NCI-H446 treated with DMSO at 0.1 percent for 48 hours (cell line): ENCODE measurements at regions not wholly inside any gene's neighbourhood (a gene's known extent, or its start where the extent isn't known, plus 50 kb on each side); places are given as distances from the start of the nearest gene placed in this dataset.
"Not testable (repeated sequence)": the region's sequence is repeated elsewhere in the genome, so short reads cannot be mapped to it uniquely, and the experiment has no call there.

Experiments
- DNase-seq: peaks from one replicate; lab custom pipeline; 2025; lab: John Stamatoyannopoulos, UW

DNA sequence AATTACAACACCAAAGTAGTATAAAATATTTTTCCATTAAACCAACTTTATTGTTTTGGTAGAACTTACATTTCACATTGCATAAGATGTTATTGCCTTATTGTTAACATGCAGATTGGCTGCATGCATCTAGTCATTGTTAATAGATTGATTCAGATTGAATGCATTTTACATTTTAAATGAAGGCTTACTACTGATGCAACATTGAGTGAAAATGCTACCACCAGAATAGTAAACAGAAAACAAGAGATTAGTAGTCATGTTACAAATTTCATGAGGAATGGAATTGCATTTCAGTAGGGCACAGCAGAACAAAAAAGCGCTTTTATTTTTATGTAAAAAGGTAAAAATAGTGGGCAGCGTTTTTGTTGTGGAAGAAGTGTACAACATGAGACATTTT is 298.3 kb downstream of the ARL4A start:
- no peak for DNase-seq

DNA sequence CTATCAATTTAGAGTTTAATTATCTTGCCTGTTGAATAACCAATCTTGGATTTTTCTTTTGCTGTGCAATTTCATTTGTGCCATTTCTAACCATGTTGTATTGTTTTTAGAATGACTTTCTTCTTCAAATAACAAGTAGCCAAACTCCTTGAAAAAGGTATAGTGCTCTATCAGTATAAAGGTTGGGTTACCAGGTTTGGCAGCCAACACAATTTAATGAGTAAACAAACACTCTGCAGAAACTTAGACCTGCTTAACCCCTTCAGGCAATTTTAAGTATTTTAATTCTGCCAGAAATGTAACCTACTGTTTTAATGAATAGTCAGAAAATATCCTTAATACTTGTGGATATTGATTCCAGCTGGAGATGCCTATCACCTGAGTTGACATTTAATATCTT is 299.8 kb downstream of the ARL4A start:
- DNase-seq, result no peak

DNA sequence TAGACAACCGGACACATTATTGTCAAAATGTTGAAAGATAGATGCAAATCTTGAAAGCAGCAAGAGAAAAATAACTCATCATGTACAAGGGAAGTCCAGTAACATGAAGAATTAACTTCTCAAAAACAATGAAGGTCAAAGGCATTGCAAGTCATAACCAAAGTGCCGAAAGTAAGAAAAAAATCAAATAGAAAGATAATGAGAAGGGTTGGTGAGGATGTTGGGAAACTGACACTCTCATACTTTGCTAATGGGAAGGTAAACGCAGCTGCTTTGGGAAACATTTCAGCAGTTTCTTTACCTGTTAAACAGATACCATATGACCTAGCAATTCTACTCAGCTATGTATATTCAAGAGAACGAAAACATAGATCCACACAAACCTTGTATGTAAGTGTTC is 303.0 kb downstream of the ARL4A start:
- DNase-seq, result no peak

DNA sequence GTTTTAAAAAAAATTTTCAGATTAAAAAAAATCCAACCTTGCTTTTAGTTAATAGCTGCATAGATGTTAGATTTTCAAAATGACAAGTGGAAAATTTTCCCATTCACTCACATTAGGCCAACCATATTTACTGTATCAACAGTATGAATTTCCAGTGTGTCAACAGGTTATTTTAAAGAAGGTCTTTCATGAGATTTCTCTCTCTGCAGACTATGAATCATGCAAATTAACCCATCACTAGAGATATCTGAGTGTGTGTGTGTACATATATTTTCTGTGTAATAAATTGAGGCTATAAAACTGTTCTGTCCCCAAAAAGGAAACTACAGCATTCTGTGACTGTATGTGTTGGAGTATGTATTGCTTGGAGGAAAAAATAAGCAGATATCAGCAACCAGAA is 305.6 kb downstream of the ARL4A start:
- no peak for DNase-seq

DNA sequence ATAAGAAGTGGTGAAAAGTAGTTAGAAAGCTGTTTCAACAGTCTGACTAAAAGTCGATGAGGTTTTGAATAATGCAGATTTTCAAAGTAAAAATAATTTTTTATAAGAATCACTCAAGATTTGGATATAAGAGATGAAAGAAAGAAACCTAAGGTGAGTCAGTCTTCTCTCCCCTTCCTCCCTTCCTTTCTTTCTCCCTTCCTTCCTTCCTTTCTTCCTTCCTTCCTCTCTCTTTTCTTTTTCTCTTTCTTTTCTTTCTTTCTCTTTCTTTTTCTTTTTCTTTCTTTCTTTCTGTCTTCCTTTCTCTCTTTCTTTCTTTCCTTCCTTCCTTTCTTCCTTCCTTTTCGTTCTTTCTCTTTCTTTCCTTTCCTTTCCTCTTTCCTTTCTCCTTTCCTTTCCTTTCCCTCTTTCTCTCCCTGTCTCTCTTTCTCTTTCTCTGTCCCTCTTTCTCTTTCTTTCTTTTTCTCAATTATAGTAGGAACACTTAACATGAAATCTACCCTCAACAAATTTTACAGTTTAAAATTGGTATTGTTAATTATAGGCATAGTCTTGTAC is 308.6 kb downstream of the ARL4A start:
- no peak for DNase-seq

DNA sequence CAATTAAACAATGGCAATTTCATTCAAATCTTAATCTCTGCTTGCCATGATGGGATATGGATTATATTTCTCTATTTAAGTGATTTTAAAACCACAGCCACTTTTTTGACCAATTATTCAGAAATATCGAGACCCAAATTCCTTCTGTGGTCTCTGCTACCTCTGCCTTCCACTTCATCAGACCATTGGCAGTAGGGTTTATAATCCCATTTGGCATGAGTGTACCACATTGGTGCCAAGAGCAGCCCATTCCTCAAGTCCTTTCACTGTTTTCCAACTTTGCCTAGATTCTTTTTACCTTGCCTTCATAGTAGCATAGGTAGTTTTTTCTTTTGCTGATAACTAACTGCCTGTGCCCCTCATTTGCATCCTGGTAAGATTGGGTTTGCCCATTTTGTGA is 319.9 kb downstream of the ARL4A start:
- no peak for DNase-seq

DNA sequence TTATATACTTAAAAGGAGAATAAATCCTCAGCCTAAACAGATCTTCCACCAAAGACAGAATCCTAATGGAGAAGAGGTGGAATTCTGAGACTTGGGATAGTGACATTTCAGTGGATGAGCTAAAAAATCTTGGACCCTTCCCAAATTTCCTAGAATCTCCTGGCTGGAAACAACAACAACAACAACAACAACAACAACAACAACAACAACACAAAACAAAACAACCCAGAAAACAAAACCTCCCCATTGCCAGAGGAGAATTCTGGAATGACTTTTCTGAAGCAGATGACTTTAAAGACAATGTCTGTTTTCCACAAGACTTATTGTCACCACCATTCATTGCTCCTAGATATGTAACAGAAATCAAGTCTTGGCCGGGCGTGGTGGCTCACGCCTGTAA is 322.1 kb downstream of the ARL4A start:
- DNase-seq, result no peak

DNA sequence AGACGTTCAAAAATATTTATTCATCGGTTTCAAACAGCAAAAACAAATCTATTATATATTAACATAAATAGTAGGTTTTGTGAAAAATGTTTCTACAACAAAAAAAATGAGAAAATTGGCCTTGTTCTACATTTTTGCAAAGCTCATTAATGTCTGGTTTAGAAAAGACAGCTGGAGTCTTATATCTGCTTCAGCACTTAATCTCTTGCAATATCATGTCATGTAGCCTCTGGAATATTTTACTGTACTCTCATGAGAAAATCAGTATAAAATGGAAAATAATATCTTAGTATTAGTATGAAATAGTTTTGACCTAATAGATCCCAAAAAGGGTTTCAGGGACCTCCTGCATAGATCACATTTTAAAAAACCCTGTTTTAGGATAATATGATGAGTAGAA is 326.6 kb downstream of the ARL4A start:
- DNase-seq, result no peak

DNA sequence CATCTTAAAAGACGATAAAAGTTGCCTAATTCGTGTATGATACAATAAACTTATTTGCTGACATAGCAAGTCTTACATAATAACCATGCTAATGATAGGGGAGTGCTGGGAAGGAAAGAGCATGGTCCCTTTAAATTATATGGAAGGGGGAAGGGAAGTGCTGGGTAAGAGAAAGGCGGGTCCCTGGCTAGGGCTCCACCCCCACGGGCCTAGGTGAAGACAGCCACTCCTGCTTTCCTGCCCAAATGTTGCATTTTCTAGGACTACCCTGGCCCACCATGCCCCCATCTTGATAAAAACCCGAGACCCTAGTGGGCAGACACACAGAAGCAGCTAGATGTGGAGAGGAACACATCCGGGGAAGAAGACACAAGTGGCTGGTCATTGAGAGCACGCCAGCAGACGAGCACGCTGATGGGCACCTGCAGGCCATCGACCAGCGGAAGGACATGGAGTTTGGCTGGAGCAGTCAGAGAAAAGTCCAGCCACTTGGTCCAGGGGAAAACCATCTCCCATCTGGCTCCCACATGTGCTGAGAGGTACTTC is 328.7 kb downstream of the ARL4A start:
- DNase-seq, result no peak

DNA sequence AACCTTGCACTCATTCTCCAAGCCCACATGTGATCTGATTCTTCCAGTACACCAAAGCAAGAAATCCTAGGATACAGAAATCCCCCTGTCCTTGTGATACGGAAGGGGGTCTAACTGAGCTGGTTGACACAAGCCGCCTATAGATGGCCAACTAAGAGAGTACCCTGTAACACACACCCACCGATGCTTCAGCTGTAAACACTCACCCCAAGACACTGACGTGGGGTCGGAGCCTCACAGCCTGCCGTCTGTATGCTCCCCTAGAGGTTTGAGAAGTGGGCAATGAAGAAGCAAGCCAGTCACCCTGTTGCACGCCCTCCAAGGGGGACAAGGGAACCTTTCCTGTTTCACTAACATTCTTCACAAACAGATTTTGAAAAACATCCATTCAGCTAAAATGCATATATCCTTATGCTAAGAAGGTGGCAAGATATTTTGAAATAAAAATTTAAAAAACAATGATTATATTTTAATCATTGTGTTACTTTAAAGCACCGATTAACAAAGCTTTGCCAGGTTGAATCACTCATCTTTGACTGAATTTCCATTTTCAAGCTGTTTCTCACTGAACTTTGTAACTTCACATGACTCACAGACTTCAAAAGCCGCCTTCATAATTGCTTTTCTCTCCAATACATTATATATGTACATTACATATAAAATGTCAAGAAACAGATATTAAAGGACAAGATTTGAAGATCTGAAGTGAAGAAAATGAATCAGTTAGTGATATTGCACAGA is 329.3 kb downstream of the ARL4A start:
- no peak for DNase-seq

DNA sequence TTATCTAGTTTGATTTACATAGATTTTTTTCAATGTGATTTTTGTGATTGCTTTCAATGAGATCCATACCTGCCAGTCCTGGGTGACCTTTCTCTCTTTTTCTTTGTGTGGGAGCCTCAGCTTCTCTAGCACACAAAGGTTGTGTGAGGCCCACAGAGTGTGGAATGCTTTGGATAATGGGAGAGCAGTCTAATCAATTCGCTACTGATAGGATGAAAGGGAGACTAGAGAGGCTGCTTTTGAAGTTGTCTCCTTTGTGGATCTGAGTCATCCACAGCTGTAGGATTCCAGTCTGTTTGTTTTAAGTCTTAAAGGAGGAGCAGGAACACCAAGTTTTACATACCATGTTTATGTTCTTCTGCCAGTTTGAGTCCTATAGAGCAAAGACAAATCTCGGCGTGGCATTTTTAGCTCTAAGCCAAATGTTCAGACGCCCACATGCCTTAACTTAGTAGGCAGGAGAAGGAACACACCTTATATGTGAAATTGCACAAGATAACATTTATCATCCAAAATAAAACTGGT is 330.0 kb downstream of the ARL4A start:
- no peak for DNase-seq

DNA sequence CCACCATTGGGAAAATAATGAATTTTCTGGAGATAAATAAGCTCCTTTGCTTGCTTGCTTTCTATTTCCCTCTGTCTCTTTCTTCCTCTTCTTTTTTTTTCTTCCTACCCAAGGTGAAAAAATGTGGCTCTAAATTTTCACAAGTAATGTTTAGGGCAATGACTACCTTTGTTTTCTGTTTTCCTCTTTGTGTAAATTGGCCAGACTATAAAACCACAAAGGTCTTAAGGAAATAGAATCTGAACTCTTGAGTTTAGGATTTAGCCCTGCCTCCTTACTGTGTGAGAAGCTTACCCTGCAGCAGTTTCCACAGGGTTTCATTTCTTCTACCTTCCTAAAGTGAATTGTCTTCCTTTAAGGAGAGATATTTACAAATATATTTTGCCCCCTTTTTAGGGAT is 330.4 kb downstream of the ARL4A start:
- DNase-seq, result no peak

DNA sequence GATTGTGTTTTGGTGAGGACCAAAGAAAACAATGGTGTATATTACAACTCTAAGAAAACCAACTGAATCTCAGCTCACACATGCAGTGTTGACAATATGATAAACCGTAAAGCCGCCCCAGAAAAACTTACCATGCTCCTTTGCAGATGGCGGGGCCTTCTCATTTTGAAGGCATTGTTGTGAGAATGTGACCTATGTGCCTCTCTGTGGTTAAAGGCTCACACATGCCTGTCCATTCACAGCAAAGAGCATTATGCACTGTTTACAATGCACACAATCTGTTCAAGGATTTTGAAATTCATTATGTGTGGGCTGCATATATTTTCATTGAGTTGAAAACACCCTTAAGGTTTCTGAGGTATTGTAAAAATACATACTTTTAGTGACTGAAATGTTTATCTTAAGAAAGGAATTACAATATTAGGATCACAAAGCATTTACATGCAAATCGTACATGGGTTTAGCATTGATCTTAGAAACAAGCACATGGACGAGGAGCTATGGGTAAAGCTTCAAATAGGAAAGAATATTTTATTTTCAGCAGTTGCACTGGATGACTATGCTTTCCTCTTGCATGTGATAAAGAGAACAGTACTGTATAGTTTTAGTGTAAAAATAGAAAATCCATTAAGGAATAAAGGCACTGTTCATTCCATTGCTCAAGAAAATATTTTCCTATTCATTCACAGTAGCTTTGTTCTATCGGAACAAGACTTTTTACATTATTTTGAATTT is 334.3 kb downstream of the ARL4A start:
- no peak for DNase-seq

DNA sequence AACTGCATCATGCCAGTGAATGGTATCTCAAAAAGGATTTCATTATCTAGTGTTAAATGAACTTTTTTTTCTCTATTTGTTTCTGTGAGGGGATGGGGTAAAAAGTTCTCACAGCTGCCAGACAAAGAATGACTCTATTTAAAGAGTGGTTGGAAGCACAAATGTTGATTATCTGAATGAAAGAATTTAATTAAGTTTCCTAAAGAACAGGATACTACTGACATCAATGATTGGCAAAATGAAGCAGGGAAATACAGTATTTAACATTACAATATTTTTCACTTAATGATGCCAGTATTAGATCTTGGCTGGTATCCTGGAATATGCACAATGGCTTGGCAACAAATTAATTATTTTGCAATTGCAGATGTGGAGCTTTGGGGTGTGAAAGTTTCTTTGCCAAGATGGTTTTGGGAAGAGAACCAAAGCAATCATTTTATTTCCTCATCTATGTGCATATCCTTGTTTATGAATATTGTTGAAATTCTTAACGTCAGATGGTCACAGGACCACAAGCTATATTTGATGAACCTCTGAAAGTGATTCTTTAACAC is 336.8 kb downstream of the ARL4A start:
- peak; percentile 21 for DNase-seq

DNA sequence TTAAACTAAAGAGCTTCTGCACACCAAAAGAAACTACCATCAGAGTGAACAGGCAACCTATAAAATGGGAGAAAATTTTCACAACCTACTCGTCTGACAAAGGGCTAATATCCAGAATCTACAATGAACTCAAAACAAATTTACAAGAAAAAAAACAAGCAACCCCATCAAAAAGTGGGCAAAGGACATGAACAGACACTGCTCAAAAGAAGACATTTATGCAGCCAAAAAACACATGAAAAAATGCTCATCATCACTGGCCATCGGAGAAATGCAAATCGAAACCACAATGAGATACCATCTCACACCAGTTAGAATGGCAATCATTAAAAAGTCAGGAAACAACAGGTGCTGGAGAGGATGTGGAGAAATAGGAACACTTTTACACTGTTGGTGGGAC is 337.6 kb downstream of the ARL4A start:
- not testable (repeated sequence) for DNase-seq

DNA sequence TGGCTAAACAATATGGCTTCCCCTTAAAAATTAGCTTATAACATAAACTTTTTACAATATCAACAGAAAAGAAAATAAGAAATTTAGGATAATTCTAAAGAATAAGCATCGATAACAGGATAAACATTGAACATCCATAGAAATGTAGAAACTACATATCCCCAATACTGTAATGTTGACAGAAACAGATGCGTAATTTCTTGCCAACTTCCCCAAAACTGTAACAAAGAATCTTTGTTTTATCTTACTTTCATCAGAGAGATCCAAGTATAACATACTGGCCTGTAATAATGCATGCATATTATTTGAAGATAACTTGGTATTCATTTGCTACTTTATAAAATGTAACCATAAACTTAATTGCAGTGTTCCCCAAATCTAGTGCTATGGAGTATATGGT is 339.9 kb downstream of the ARL4A start:
- no peak for DNase-seq

DNA sequence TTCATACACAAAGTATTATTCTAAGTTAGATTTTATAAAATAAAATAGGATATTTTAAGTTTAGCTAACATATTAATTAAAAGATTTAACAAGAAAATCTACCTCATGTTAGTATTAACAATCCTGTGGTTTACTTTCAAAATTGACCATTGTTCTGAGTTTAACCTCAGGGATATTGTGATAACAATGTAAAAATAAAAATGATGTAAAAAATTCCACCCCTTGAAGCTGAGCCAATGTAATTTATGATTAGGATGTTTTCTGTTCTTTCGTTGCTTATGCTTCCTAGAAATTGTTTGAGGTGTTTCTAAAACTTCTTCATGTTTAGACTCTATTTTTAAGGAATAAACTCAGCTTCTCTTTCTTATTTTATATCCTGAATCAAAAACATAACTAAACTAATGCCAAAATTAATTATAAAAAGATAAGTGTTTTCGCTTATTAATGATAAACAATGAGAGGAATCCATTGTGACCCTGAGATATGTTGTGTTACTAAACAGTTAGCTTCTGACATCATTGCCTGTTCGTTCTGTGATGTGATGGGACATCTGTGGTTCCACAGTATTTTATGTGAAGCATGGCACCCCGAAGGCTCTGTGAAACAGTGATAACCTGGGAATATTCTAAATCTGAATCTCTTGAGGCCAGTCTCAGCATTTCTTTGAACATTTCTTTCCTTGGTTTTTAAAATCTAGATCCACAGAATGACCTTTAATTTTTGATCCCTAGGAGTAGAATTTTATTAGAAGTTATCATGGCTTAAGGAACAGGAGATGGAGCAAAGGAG is 340.8 kb downstream of the ARL4A start:
- DNase-seq, result no peak

DNA sequence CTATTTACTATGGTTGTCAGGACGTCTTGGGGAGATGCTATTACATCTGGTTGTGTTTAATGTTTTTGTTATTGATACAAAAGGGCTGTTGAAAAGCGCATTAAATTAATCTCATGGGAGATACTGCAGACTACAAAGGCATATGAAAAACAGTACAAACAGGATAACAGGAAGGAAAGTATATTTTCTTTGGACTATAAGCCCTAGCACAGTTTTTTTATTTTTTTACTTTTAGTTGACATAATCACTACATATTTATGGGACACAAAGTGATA is 341.3 kb downstream of the ARL4A start:
- DNase-seq, result no peak

DNA sequence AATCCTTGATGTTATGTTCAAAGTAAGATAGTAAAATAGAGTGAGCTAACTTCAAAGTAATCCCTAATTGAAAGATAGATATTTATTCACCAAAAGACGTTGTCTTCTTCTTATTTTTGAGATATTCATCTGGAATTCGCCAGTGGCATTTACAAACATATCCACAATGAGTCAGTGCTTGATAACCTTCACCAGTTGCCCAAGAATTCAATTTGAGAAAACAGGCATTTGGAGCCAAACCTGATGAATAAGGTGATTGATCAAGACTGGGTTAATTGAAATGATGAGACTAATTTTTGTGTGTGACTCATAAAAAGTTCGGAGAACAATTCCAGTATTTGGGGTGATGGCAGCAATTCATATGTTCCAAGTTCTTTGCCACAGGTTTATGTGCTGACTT is 344.0 kb downstream of the ARL4A start:
- no peak for DNase-seq

DNA sequence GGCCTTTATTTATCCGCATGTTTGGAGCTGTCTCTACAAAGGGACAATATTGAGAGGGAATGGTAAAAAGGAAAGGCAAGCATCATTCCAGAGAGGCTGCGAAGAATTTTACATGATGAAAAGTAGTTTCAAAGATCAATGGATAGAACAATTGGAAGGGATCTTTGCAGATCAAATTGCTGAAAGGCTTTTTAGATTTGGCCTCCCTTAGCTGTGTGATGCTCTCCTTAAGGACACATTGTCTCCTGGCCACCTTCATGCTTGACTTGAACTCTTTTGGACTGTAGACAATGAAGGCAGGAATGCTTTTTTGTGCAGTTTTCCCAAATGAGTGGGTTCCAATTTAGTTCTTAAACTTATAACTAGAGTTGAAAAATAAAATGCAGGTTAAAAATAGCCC is 344.7 kb downstream of the ARL4A start:
- no peak for DNase-seq

DNA sequence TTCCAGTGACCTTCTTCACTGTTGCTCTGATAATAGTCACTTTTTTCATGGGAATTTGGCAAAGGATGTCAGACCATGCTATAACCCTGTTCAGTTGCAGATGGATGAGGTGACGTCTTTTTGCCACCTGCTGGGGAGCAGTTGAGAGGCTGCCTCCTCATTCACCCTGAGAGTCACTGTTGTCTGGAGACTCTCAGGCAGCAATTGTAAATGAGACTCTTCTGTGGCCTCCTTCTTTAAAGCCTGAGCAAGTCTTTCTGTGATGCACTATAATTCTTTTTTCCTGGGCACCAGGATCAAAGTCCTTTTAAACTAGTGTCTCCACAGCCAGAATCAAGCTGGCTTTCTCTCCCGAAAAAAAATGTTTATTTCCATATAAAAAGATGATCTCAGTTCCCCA is 345.1 kb downstream of the ARL4A start:
- peak; percentile 11 for DNase-seq

DNA sequence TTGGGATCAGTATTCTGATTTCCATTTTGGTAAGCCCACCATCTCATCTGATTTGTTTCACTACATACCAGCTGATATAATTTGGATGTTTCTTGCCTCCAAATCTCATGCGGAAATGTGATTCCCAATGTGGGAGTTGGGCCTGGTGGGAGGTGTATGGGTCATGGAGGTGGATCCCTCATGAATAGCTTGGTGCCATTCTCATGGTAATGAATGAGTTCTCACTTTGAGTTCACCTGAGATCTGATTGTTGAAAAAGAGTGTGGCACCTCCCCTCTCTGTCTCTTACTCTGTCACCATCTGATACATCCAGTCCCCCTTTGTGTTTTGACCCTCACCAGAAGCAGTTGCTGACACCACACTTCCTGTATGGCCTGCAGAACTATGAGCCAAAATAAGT is 347.3 kb downstream of the ARL4A start:
- no peak for DNase-seq
